RPMI7951 (cell line): ENCODE measurements at regions not wholly inside any gene's neighbourhood (a gene's known extent, or its start where the extent isn't known, plus 50 kb on each side); places are given as distances from the start of the nearest gene placed in this dataset.
"Not testable (repeated sequence)": the region's sequence is repeated elsewhere in the genome, so short reads cannot be mapped to it uniquely, and the experiment has no call there.

ENCODE experiments used
- DNase-seq: peaks from one replicate; pipeline ENCODE4 v3.0.0-alpha.2; 2012; ENCODE audit warnings: low read depth

DNA sequence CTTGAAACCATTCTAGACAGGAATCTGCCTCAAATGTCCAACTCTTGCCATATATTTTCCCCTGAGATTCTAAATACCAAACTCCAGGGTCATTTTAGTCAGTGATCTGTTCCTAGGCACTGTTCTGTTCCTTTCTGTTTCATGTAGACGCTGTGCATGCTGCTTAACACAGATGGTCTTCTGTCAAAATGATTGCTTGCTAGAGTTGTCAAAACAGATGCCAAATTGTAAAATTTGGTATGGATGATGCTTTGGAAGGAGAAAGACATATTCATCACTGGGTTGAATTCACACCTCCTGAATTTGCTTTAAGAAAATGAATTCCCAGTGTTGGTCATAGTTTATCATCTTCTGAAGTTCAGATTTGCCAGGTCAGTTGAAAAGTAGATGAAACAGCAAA lies 425.9 kb downstream of the ETS1 start:
- DNase-seq: no peak

- DNase-seq: no peak
Observed at GRCh38 chr11:128158860-128159259, 428.5 kb downstream of the ETS1 start.

DNA sequence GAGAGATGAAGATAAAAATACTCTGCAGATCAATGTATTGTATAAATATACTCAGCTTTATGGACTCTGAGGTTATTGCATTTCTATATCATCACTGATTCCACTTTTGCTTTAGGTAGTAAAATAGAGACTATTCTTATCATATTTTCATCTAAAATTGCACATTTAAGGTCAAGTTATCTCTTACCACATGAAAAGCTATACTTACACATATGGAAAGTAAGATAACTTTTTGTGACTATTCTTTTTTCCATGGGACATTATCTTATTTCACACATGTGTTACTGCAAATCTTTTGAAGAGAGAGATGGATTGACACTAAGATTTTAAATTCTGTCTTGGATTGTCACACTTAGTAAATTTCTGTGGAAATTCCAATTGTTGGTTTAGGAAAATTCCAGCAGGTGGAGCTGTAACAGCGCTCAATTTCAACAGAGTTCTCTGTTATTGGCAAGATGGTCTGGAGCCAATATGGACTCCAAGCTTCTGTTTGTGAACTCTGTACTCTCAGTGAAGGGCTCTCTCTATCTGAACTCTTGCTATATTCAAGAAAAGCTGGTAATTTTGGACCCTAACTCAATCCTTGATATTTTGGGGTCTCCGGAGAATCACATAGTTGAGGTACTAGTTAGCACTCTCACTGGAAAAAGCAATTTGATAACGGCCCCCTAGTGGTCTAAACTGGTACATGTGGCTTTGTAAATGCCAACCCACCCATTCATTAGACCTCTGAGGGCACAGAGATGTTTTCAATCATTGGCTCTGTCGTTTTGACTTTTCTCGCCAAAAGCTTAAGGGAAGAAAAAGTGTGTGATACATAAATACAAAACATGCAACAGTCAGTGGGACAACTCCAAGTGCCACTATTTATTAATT lies 429.7 kb downstream of the ETS1 start:
- DNase-seq: peak; percentile 79

- peak; percentile 40 for DNase-seq
Observed at GRCh38 chr11:128156486-128156885, 430.9 kb downstream of the ETS1 start.

DNA sequence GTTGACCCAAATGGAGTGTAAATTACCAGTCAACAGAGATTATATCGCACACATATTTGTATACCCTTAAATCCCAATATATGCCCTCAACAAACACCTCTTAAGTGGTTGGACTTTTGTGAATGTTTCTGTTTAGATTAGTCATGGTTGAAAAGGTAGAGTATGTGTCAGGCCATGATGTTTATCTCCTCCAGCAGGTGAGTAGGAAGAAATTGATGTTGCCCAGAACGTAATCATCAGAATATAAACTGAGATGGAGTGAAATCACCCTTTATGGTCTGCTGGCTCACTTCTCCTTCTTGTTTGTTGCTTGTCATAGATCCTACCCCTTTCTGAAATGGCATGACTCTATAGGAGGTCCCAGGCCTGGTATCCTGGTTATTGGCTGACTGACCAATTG lies 431.8 kb downstream of the ETS1 start:
- no peak for DNase-seq

GRCh38 chr11:128153697-128154048 lies 433.7 kb downstream of the ETS1 start:
- no peak for DNase-seq

GRCh38 chr11:128152796-128153696 lies 434.3 kb downstream of the ETS1 start:
- DNase-seq: no peak

GRCh38 chr11:128151780-128152179 lies 435.6 kb downstream of the ETS1 start:
- no peak for DNase-seq

GRCh38 chr11:128151338-128151737 lies 436.0 kb downstream of the ETS1 start:
- DNase-seq: no peak

DNA sequence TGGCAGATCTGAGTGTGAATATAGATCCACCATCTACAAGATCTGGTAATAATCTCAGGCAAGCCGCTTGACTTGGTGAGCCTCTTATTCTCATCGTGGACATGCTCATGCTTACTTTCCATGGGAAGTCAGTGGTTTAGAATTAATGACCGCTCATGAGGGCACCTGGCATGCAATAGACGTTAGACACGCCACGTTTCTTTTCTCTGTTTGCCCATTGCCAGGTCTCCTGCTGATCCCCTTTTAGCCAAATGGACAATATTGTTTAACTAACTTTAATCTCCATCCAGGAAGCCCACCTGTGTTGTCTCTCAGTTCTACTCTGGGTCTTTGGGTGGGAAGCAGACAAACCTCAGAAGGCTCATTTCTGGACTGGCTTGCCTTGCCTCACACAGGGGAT lies 439.1 kb downstream of the ETS1 start:
- no peak for DNase-seq

DNA sequence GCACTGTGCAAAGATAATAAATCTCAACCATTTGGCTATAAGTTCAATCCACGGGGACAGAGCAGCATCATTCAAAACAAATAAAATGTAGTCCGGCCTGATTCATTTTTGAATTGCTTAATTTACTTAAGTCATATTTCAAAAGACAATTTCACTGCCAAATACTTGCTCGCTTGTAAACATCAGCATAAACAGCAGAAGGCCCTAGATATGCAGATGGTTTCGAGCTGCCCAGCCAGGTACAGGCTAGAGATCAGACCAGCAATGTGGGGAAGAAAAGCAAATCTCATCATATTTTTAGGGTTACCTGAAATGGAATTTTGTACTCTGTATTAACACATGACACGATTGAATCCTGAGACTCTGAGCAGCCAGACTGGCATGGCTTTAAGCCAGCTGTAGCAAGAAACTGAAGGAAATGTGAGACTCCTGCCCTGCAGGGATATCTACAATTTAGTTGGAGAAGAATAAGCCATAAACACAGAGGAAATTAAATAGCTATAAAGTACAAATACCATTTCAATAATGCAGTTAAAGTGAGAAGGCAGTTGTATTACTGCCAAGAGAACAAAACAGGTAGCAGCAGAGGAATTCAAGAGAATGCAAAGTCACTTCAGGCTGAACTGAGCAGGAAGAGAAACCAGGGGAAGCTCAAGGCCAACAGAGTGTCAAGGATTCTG lies 440.3 kb downstream of the ETS1 start:
- peak; percentile 10 for DNase-seq

DNA sequence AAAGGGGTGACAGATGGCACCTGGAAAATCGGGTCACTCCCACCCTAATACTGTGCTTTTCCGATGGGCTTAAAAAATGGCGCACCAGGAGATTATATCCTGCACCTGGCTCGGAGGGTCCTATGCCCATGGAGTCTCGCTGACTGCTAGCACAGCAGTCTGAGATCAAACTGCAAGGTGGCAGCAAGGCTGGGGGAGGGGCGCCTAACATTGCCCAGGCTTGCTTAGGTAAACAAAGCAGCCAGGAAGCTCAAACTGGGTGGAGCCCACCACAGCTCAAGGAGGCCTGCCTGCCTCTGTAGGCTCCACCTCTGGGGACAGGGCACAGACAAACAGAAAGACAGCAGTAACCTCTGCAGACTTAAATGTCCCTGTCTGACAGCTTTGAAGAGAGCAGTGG lies 447.1 kb downstream of the ETS1 start:
- DNase-seq: not testable (repeated sequence)

- DNase-seq: peak; percentile 77
Observed at GRCh38 chr11:128135451-128135850, 451.9 kb downstream of the ETS1 start.

DNA sequence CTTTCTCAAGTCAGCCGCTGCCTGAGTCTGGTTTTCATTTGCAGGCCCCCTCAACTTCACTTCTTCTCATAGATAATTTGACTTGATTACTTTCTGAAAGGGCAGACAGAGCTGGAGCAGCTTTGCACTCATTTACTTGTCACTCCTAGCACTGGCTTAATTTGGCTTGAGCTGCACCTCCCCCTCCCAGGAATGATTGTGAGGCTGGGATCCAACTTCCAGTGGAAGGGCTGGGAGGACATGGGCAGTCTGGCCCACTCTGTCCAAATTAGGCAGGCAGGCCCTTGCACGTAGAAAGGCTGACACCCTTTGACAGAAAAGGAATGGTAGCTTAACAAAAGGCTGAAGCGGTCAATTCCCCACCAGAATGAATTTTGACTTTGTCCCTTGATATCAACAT lies 453.9 kb downstream of the ETS1 start:
- no peak for DNase-seq

DNA sequence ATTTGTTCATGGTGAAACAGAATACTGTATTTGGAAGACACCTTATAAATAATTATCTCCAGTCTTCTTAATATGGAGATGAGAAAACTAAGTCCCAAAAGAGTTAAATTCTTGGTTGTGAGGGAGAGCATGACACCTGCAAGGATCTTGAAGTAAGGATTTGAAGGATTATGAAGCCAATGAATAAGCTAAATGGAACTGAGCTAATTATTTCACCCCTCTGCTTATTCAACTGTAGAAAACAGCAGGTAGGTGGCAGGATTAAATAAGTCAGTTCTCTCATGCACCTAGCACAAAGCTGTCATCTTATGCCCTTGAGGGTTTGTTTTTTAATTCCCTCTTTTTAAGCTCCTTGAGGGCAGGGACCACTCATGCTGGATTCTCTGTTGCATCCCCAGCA lies 457.3 kb downstream of the ETS1 start:
- DNase-seq: no peak

DNA sequence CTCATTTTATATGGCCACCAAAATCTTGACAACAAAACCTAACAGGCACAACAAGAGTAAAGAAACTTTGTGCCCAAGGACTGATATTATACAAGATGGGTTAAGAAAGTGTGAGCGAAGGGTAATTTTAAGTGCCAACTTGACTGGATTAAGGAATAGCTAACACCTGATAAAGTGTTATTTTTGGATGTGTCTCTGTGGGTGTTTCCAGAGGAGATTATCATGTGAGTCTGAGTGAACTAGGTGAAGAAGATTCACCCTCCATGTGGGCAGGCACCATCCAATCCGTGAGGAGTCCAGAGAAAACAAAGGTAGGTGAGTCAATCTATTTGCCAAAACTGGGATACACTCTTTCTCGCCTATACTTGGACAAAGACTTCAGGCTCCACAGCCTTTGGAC lies 461.6 kb downstream of the ETS1 start:
- DNase-seq: no peak

- peak; percentile 37 for DNase-seq
Observed at GRCh38 chr11:128116885-128117284, 470.5 kb downstream of the ETS1 start.

DNA sequence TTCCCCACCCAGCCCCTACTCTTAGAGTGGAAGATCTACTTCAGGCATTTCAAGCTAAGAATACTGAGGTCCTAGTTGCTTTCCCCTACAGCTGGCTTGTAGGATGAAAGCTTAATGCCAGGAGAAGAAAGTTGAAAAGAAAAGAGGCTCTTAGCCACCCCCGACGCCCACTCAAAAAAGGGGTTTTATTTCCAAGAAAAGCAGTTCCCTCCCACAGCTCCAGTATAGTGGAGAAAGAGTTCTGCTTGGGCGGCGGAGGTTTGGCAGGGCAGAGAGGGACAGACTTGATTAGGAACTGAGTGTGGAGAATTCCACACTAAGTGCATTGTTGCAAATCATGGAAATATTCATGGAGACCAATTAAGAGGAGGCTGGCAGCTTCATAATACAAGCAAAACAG lies 470.9 kb downstream of the ETS1 start:
- no peak for DNase-seq

GRCh38 chr11:128105950-128106349 lies 481.4 kb downstream of the ETS1 start:
- no peak for DNase-seq

GRCh38 chr11:128105511-128105910 lies 481.8 kb downstream of the ETS1 start:
- DNase-seq: no peak

DNA sequence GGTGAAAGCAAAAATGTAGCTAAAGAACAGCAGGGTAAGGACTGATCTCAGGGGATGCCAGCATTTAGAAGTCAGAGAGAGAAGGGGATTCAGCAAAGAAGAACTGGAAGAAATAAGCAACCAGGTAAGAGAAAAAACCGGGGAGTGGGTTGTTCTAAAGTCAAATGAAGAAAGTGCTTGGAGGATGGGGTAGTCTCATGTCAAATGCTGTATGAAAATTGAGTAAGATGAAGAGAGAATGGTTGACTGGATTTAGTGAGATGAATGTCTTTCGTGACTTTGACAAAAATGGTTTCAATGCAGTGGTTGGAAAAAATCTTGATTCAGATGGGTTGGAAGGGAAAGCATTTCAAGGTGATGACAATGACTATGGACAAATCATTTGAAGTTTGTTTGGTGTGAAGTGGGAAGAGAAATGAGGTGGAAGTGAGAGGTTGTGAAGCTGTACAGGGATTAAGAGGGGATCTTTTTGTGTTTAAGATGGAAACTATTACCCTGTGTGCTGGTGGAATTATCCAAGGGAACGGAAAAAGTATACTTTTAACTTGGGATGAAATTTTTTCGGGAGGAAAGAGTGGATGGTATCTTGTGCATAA lies 484.0 kb downstream of the ETS1 start:
- no peak for DNase-seq

- no peak for DNase-seq
Observed at GRCh38 chr11:128098781-128099180, 488.6 kb downstream of the ETS1 start.
